ENCODE measurements at regions not wholly inside any gene's neighbourhood (a gene's known extent, or its start where the extent isn't known, plus 50 kb on each side); places are given as distances from the start of the nearest gene placed in this dataset.

DNA sequence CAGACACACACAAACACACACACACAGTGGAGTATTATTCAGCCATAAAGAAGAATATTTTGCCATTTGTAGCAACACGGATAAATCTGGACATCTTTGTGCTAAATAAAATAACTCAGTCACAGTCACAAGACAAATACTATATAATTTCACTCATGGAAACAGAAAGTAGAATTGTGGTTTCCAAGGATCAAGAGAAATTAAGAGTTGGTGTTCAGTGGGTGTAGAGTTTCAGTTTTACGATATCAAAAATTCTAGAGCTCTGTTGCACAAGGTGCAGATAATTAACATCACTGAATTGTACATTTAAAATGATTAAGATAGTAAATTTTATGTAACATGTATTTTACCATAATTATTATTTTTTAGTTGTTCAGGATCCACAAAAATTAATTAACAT lies 1235.0 kb downstream of the XPNPEP1 start:
- H3K9ac ChIP-seq (ENCODE audit: low read length), result no peak overlapping the region
- ChIA-PET POLR2A (ENCODE audit: unreplicated experiment) (no interaction called here), CTCF (no interaction called here)
- no TSS peak for BruUV-seq (replicated peaks)
- no peaks in the 10 kb centered on the region for H4K20me1 ChIP-seq (ENCODE audit: low read length)
- ATAC-seq, result no peak
- H3K4me1 ChIP-seq (ENCODE audit: insufficient read depth, low read length), result no peaks in the 10 kb centered on the region
- no peaks in the 10 kb centered on the region for H3K9me3 ChIP-seq (ENCODE audit: low read length)
- intact Hi-C loops (cut with micrococcal nuclease), result no loop called here
- H3K4me3 ChIP-seq (ENCODE audit: low read length), result no peak overlapping the region
- no peak overlapping the region for H3K4me2 ChIP-seq (ENCODE audit: low read length)
- H3K9me2 ChIP-seq (replicated peaks; ENCODE audit: low read length), result no peaks in the 10 kb centered on the region
- no peaks in the 10 kb centered on the region for H3K27me3 ChIP-seq (ENCODE audit: low read length)
- H3K27ac ChIP-seq (ENCODE audit: low read length), result no peak overlapping the region
- DNase-seq, result no peak
- H3F3A ChIP-seq (ENCODE audit: low read length, unreplicated experiment), result no peaks in the 10 kb centered on the region
- no peaks in the 10 kb centered on the region for H3K36me3 ChIP-seq (ENCODE audit: low read depth, low read length)
- H2AFZ ChIP-seq (ENCODE audit: low read length), result no peak overlapping the region
- TF ChIP-seq EZH2phosphoT487 (IDR thresholded peaks at IDR 0.05; ENCODE audit: borderline replicate concordance, low read length) (no peak), EZH2 (IDR thresholded peaks at IDR 0.05; ENCODE audit: low read length, unreplicated experiment) (no peak)
- TF ChIP-seq, protein P1, sequence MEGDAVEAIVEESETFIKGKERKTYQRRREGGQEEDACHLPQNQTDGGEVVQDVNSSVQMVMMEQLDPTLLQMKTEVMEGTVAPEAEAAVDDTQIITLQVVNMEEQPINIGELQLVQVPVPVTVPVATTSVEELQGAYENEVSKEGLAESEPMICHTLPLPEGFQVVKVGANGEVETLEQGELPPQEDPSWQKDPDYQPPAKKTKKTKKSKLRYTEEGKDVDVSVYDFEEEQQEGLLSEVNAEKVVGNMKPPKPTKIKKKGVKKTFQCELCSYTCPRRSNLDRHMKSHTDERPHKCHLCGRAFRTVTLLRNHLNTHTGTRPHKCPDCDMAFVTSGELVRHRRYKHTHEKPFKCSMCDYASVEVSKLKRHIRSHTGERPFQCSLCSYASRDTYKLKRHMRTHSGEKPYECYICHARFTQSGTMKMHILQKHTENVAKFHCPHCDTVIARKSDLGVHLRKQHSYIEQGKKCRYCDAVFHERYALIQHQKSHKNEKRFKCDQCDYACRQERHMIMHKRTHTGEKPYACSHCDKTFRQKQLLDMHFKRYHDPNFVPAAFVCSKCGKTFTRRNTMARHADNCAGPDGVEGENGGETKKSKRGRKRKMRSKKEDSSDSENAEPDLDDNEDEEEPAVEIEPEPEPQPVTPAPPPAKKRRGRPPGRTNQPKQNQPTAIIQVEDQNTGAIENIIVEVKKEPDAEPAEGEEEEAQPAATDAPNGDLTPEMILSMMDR (conservative IDR thresholded peaks at IDR 0.05; ENCODE audit: low read depth, low read length), result no peak
- H3K79me2 ChIP-seq (ENCODE audit: low read length), result no peaks in the 10 kb centered on the region

- H3K4me2 ChIP-seq (ENCODE audit: low read length), result no peak overlapping the region
- H3K9me2 ChIP-seq (replicated peaks; ENCODE audit: low read length), result no peaks in the 10 kb centered on the region
- intact Hi-C loops (cut with micrococcal nuclease), result no loop called here
- H3K4me1 ChIP-seq (ENCODE audit: insufficient read depth, low read length), result no peaks in the 10 kb centered on the region
- CTCF ChIA-PET, result no interaction called here
- H3K9me3 ChIP-seq (ENCODE audit: low read length), result no peaks in the 10 kb centered on the region
- H3K36me3 ChIP-seq (ENCODE audit: low read depth, low read length), result no peaks in the 10 kb centered on the region
- no peak for DNase-seq
- no peak for ATAC-seq
- POLR2A ChIA-PET (ENCODE audit: unreplicated experiment), result no interaction called here
- H3K9ac ChIP-seq (ENCODE audit: low read length), result no peak overlapping the region
- no peaks in the 10 kb centered on the region for H3K79me2 ChIP-seq (ENCODE audit: low read length)
- H3K27ac ChIP-seq (ENCODE audit: low read length), result no peak overlapping the region
- no peak overlapping the region for H2AFZ ChIP-seq (ENCODE audit: low read length)
- H4K20me1 ChIP-seq (ENCODE audit: low read length), result no peaks in the 10 kb centered on the region
- no peaks in the 10 kb centered on the region for H3K27me3 ChIP-seq (ENCODE audit: low read length)
- TF ChIP-seq, protein P1 (conservative IDR thresholded peaks at IDR 0.05; ENCODE audit: low read depth, low read length), result no peak
- TF ChIP-seq EZH2phosphoT487 (IDR thresholded peaks at IDR 0.05; ENCODE audit: borderline replicate concordance, low read length), result no peak
- no peak for TF ChIP-seq EZH2 (IDR thresholded peaks at IDR 0.05; ENCODE audit: low read length, unreplicated experiment)
- no TSS peak for BruUV-seq (replicated peaks)
- no peak overlapping the region for H3K4me3 ChIP-seq (ENCODE audit: low read length)
- H3F3A ChIP-seq (ENCODE audit: low read length, unreplicated experiment), result no peaks in the 10 kb centered on the region
Observed at GRCh38 chr10:108685863-108686531, 1237.3 kb downstream of the XPNPEP1 start.

DNA sequence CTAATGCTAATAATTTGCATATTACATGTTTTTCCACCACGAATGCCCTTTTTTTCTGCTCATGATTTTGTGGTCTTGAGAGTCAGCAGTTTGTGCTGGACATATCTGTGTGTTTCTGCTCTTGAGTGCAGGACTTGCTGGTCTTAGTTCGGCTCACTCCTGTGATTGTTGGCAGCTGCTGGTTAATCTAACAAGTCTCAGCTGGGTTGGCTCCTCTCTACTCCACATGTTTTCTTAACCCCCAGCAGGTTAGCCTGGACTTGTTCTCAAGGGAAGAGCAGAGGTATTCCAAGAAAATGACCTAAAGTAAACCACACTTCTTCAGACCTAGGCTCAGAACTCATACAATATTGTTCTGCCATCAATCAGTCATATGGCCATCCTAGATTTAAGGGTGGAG lies 1238.9 kb downstream of the XPNPEP1 start:
- ChIA-PET CTCF (no interaction called here), POLR2A (ENCODE audit: unreplicated experiment) (no interaction called here)
- TF ChIP-seq EZH2phosphoT487 (IDR thresholded peaks at IDR 0.05; ENCODE audit: borderline replicate concordance, low read length), result no peak
- TF ChIP-seq EZH2 (IDR thresholded peaks at IDR 0.05; ENCODE audit: low read length, unreplicated experiment), result no peak
- Histone ChIP-seq H3K4me3 (ENCODE audit: low read length) (no peak overlapping the region), H3K36me3 (ENCODE audit: low read depth, low read length) (no peaks in the 10 kb centered on the region), H3K79me2 (ENCODE audit: low read length) (no peaks in the 10 kb centered on the region), H3K4me1 (ENCODE audit: insufficient read depth, low read length) (no peaks in the 10 kb centered on the region), H4K20me1 (ENCODE audit: low read length) (no peaks in the 10 kb centered on the region), H3K27me3 (ENCODE audit: low read length) (no peaks in the 10 kb centered on the region), H3K9me2 (replicated peaks; ENCODE audit: low read length) (no peaks in the 10 kb centered on the region), H3K9me3 (ENCODE audit: low read length) (no peaks in the 10 kb centered on the region), H3F3A (ENCODE audit: low read length, unreplicated experiment) (no peaks in the 10 kb centered on the region), H3K4me2 (ENCODE audit: low read length) (no peak overlapping the region), H3K27ac (ENCODE audit: low read length) (no peak overlapping the region), H3K9ac (ENCODE audit: low read length) (no peak overlapping the region), H2AFZ (ENCODE audit: low read length) (no peak overlapping the region)
- no peak for ATAC-seq
- intact Hi-C loops (cut with micrococcal nuclease), result no loop called here
- no peak for DNase-seq
- no TSS peak for BruUV-seq (replicated peaks)
